SJCRH30 (cell line): ENCODE measurements at regions not wholly inside any gene's neighbourhood (a gene's known extent, or its start where the extent isn't known, plus 50 kb on each side); places are given as distances from the start of the nearest gene placed in this dataset.

Experiments
- DNase-seq, 2 experiments: peaks; one replicate each; pipeline ENCODE4 v3.0.0-alpha.2; 2015 to 2020
- H3K27ac ChIP-seq: fragments of 250-450 bp; sonication (Bioruptor Pico); 2 replicates; pipeline ENCODE4 v1.5.1; 2020; ENCODE audit warnings: mild to moderate bottlenecking, moderate library complexity
- H3K27me3 ChIP-seq: fragments of 250-450 bp; sonication (Bioruptor Pico); 2 replicates; pipeline ENCODE4 v1.5.1; 2020; ENCODE audit warnings: mild to moderate bottlenecking, moderate library complexity
- H3K36me3 ChIP-seq: fragments of 250-450 bp; sonication (Bioruptor Pico); 2 replicates; pipeline ENCODE4 v1.5.1; 2020; ENCODE audit warnings: mild to moderate bottlenecking, moderate library complexity
- H3K4me1 ChIP-seq: fragments of 250-450 bp; sonication (Bioruptor Pico); 2 replicates; pipeline ENCODE4 v1.5.1; 2020; ENCODE audit warnings: mild to moderate bottlenecking, moderate library complexity
- H3K4me3 ChIP-seq: fragments of 250-450 bp; sonication (Bioruptor Pico); 2 replicates; pipeline ENCODE4 v1.5.1; 2020; ENCODE audit warnings: mild to moderate bottlenecking, moderate library complexity
- H3K9me3 ChIP-seq: fragments of 250-450 bp; sonication (Bioruptor Pico); replicated peaks from 2 replicates; pipeline ENCODE4 v1.5.1; 2020; ENCODE audit warnings: mild to moderate bottlenecking, moderate library complexity

- H3K4me1 ChIP-seq, result no peaks in the 10 kb centered on the region
- no peak overlapping the region for H3K27ac ChIP-seq
These were observed 383.5 kb downstream of the SFMBT2 start for GRCh38 chr10:7027237-7027912.

DNA sequence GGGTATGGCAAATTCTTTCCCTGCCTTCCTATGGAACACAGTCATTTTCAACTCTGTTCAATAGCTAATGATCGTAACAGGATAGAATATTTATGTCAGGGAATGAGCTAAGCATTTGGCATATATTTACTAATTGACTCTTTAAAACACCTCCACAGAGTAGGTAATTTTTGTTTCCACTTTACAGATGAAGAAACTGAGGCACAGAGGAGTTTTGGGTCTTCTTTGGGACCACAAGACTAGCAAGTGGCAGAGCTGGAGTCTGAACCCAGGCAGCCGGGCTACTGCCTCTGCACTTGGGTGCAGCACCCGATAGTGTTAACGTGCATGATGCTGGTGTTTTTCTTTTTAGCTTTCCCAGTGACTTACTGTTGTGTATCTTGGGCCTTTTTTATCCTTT lies 384.0 kb downstream of the SFMBT2 start:
- no peaks in the 10 kb centered on the region for H3K36me3 ChIP-seq
- no peak overlapping the region for H3K4me3 ChIP-seq
- H3K27me3 ChIP-seq, result no peaks in the 10 kb centered on the region
- H3K27ac ChIP-seq, result no peak overlapping the region
- H3K4me1 ChIP-seq, result no peaks in the 10 kb centered on the region
- DNase-seq, result no peak
- no peaks in the 10 kb centered on the region for H3K9me3 ChIP-seq

More at GRCh38 chr10:7027237-7027912, 383.5 kb downstream of the SFMBT2 start:
- Histone ChIP-seq H3K27me3 (no peaks in the 10 kb centered on the region), H3K4me3 (no peak overlapping the region), H3K36me3 (no peaks in the 10 kb centered on the region), H3K9me3 (no peaks in the 10 kb centered on the region)
- no peak for DNase-seq

DNA sequence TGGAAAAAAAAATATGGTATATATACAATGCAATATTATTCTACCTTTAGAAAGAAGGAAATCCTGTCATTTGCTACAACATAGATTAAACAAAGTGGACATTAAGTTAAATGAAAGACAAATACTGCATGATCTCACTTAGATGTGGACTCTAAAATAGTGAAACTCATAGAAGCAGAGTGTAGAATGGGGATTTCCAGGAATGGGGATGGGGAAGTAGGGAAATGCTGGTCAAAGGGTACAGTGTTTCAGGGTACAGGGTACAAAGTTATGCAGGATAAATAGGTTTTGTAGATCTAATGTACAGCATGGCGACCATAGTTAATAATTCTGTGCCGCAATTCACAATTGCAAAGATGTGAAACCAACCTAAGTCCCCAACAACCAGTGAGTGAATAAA lies 385.5 kb downstream of the SFMBT2 start:
- Histone ChIP-seq H3K4me3 (no peak overlapping the region), H3K9me3 (no peaks in the 10 kb centered on the region), H3K36me3 (no peaks in the 10 kb centered on the region), H3K27ac (no peak overlapping the region), H3K27me3 (no peaks in the 10 kb centered on the region), H3K4me1 (no peaks in the 10 kb centered on the region)
- DNase-seq, result no peak

DNA sequence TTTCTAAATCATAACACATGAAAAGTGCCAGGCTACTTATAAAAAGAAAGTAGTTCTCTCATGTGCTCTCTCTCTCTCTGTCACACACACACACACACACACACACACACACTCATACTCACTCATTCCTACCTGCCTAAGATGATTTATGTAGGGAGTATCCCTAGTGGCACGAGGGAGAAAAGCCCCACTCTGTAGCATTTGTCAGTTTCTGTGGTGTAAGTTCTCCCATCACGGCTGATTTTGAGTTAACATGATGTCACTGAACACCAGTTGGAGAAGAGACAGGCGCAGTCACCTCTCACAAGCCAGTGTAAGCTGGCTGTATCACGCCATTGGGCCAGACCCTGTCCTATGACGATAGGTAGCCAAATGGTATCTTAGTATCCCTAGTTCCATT lies 395.4 kb downstream of the SFMBT2 start:
- Histone ChIP-seq H3K27me3 (no peaks in the 10 kb centered on the region), H3K36me3 (no peaks in the 10 kb centered on the region), H3K4me1 (no peaks in the 10 kb centered on the region), H3K9me3 (no peaks in the 10 kb centered on the region), H3K4me3 (no peak overlapping the region), H3K27ac (no peak overlapping the region)
- no peak for DNase-seq

- Histone ChIP-seq H3K36me3 (no peaks in the 10 kb centered on the region), H3K9me3 (no peaks in the 10 kb centered on the region), H3K4me3 (no peak overlapping the region), H3K4me1 (no peaks in the 10 kb centered on the region), H3K27ac (no peak overlapping the region), H3K27me3 (no peaks in the 10 kb centered on the region)
- DNase-seq, result no peak
These were observed 396.1 kb downstream of the SFMBT2 start for GRCh38 chr10:7014721-7015120.

- no peak overlapping the region for H3K4me3 ChIP-seq
- no peaks in the 10 kb centered on the region for H3K36me3 ChIP-seq
- no peak overlapping the region for H3K27ac ChIP-seq
- H3K9me3 ChIP-seq, result no peaks in the 10 kb centered on the region
- no peaks in the 10 kb centered on the region for H3K27me3 ChIP-seq
- no peak for DNase-seq
- H3K4me1 ChIP-seq, result no peaks in the 10 kb centered on the region
These were observed 398.8 kb downstream of the SFMBT2 start for GRCh38 chr10:7011994-7012393.

DNA sequence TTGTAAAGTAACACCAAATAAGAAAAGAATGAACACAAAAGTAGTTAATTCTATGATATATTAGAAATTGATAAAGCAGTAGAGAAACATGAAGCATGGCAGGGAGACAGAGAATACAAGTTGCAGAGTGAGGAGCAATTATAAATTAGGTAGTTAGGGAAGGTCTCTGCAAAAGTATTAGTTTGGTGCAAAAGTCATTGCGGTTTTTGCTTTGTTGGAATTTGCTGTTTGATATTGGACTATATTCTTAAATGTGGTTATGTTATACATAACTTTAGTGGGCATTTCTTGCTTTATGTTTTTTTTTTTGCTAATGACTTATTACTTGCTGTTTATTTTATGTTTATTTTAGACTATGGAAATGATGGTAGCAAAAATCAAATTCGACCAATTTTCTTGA lies 402.2 kb downstream of the SFMBT2 start:
- no peak overlapping the region for H3K27ac ChIP-seq
- no peaks in the 10 kb centered on the region for H3K4me1 ChIP-seq
- no peak overlapping the region for H3K4me3 ChIP-seq
- no peaks in the 10 kb centered on the region for H3K27me3 ChIP-seq
- H3K36me3 ChIP-seq, result no peaks in the 10 kb centered on the region
- DNase-seq, result no peak
- H3K9me3 ChIP-seq, result no peaks in the 10 kb centered on the region

- DNase-seq, result no peak
- H3K4me1 ChIP-seq, result no peaks in the 10 kb centered on the region
- H3K27me3 ChIP-seq, result no peaks in the 10 kb centered on the region
- H3K4me3 ChIP-seq, result no peak overlapping the region
- no peaks in the 10 kb centered on the region for H3K9me3 ChIP-seq
- H3K27ac ChIP-seq, result no peak overlapping the region
- no peaks in the 10 kb centered on the region for H3K36me3 ChIP-seq
These were observed 403.1 kb downstream of the SFMBT2 start for GRCh38 chr10:7007600-7008190.

DNA sequence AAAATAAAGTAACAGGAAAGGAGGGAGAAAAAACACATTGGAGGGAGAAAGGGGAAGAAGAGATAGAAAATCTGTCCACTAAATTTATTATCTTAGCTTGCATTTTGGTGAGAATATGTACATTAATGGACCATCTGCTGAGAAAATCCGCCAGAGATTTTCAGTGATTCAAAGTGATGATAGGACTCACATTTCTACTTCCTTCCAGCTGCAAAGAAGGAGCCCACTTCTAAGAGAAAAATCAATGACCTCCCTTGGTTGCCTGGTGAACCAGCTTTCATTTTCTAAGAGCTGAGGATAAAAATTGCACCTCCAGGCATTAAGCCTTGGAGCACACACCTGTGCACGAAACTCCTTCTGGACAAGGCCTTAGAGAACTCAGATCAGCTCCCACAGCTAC lies 404.3 kb downstream of the SFMBT2 start:
- H3K9me3 ChIP-seq, result no peaks in the 10 kb centered on the region
- DNase-seq, result no peak
- H3K4me1 ChIP-seq, result no peaks in the 10 kb centered on the region
- no peaks in the 10 kb centered on the region for H3K27me3 ChIP-seq
- no peak overlapping the region for H3K27ac ChIP-seq
- H3K4me3 ChIP-seq, result no peak overlapping the region
- no peaks in the 10 kb centered on the region for H3K36me3 ChIP-seq

- H3K4me1 ChIP-seq, result no peaks in the 10 kb centered on the region
- no peak overlapping the region for H3K4me3 ChIP-seq
- H3K27me3 ChIP-seq, result no peaks in the 10 kb centered on the region
- no peak overlapping the region for H3K27ac ChIP-seq
- H3K9me3 ChIP-seq, result no peaks in the 10 kb centered on the region
- H3K36me3 ChIP-seq, result no peaks in the 10 kb centered on the region
- no peak for DNase-seq
These were observed 406.9 kb downstream of the SFMBT2 start for GRCh38 chr10:7003831-7004395.

DNA sequence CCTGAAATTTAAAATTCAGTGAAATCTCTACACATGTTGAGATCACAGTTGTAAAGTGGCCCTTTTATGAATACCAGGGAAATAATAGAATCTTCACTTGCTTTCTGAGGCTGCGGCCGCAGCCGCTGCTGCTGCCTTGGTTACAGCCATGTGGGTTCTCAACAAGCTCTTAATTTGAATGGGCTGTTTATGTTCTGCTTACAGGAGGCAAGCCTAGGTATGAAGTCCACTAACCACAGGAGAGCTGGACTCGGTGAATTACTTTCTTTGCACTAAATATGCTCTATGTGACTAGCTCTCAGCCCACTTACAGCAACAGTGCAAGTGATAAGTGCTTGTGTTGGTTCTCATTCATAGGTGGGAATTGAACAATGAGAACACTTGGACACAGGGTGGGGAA lies 410.8 kb downstream of the SFMBT2 start:
- no peaks in the 10 kb centered on the region for H3K27me3 ChIP-seq
- no peak for DNase-seq
- no peaks in the 10 kb centered on the region for H3K9me3 ChIP-seq
- no peaks in the 10 kb centered on the region for H3K36me3 ChIP-seq
- no peak overlapping the region for H3K27ac ChIP-seq
- H3K4me1 ChIP-seq, result no peaks in the 10 kb centered on the region
- no peak overlapping the region for H3K4me3 ChIP-seq

DNA sequence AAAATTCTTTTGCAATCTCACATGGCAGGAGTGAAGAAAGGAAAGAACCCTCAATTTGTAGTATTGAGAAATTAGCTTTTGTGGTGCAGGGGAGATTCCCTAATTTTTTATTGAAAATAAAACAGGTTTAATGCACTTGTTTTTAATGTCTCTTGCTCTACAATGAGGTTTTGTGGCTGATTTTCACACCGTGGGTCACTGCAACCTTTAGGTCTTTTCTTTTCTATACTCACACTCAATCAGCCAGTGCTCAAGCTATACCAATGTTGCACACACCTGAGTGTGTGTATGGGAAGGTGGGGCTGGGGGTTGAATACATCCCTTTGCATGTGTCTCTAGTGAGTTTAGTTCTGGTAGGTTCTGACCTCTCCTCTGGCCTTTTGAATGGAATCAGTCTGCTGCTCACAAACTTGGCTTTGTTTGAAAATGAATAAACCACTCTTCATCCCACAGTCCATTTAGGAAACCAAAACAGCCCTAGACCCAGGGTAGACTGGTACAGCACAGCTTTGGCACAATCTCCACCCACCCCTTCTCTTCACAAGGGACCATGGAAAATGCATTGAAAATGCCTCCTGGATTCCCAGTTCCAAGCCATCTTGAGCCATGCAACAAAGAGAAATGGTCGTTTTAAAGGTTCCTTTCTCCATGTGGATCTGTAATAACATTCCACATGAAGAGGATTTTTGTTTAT lies 411.5 kb downstream of the SFMBT2 start:
- Histone ChIP-seq H3K27me3 (no peaks in the 10 kb centered on the region), H3K4me1 (no peaks in the 10 kb centered on the region), H3K36me3 (no peaks in the 10 kb centered on the region), H3K27ac (no peak overlapping the region), H3K9me3 (no peaks in the 10 kb centered on the region), H3K4me3 (no peak overlapping the region)
- DNase-seq, result no peak

- Histone ChIP-seq H3K4me1 (no peaks in the 10 kb centered on the region), H3K9me3 (no peaks in the 10 kb centered on the region), H3K4me3 (no peak overlapping the region), H3K27me3 (no peaks in the 10 kb centered on the region), H3K27ac (no peak overlapping the region), H3K36me3 (no peaks in the 10 kb centered on the region)
- DNase-seq, result no peak
These were observed 413.3 kb downstream of the SFMBT2 start for GRCh38 chr10:6997509-6997908.

- H3K36me3 ChIP-seq, result no peaks in the 10 kb centered on the region
- H3K4me3 ChIP-seq, result no peak overlapping the region
- no peaks in the 10 kb centered on the region for H3K9me3 ChIP-seq
- no peaks in the 10 kb centered on the region for H3K27me3 ChIP-seq
- H3K27ac ChIP-seq, result no peak overlapping the region
- H3K4me1 ChIP-seq, result no peaks in the 10 kb centered on the region
- no peak for DNase-seq
These were observed 414.4 kb downstream of the SFMBT2 start for GRCh38 chr10:6996431-6996830.

DNA sequence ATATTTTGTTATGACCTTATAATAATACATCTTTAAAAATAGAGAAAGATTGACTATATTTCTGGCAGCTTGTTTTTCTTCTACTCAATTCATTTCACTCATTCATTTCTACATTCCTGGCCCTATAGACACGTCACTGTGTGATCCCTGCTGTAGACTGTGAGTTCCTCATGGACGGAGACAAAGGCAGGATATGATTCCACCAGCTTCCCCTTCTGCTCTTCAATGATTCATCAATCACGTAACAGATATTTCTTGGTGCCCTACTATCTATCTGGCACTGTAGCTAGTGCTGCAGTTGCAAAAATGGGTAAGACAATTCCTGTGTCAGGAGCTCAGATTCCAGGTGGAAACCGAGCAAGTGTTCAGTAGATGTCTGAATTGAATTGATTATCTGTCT lies 415.0 kb downstream of the SFMBT2 start:
- Histone ChIP-seq H3K27me3 (no peaks in the 10 kb centered on the region), H3K9me3 (no peaks in the 10 kb centered on the region), H3K4me3 (no peak overlapping the region), H3K36me3 (no peaks in the 10 kb centered on the region), H3K4me1 (no peaks in the 10 kb centered on the region), H3K27ac (no peak overlapping the region)
- no peak for DNase-seq
